ENCODE measurements at regions not wholly inside any gene's neighbourhood (a gene's known extent, or its start where the extent isn't known, plus 50 kb on each side); places are given as distances from the start of the nearest gene placed in this dataset.
"Not testable (repeated sequence)": the region's sequence is repeated elsewhere in the genome, so short reads cannot be mapped to it uniquely, and the experiment has no call there.

DNA sequence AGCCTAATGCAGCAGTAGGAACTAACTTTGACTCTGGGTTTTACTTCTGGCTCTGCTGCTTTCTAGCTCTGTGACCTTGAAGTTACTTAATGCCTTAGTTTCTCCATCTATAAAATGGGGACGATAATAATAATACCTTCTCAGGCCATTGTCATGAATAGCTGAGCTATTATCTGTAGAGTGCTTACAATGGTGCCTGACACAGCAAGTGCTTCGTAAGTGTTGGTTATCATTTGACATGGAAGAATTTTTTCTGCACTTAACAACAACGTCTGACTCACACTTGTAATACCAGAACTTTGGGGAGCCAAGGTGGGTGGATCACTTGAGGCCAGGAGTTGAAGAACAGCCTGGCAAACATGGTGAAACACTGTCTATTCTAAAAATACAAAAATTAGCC, 140.5 kb downstream of the ARL4A start:
- no peaks in the 10 kb centered on the region for H3K36me3 ChIP-seq (ENCODE audit: control insufficient read depth in 1 of 2, insufficient read depth in 2 of 2, low read length in 1 of 2)
- DNase-seq, result no peak
- ATAC-seq (ENCODE audit: low FRiP score), result no peak
- intact Hi-C loops (cut with DNase I), result no loop called here
- 62 to 66% methylated on average over 3 of the region's 3 CpGs for WGBS, 2 donors
- no peaks in the 10 kb centered on the region for H3K27me3 ChIP-seq (ENCODE audit: control insufficient read depth in 1 of 2, insufficient read depth in 2 of 2, low read length in 1 of 2)
- H3K27ac ChIP-seq (ENCODE audit: low read depth in 1 of 2, low read length in 2 of 2), result no peak overlapping the region
- H3K9me3 ChIP-seq (ENCODE audit: control insufficient read depth, low read length), result peaks cover 2% of the 10 kb centered on the region
- H3K4me1 ChIP-seq (ENCODE audit: control insufficient read depth in 1 of 2, insufficient read depth in 2 of 2, low read length in 2 of 2), result peaks cover 0 to 3% of the 10 kb centered on the region in 2 donors
- no peak overlapping the region for H3K4me3 ChIP-seq (ENCODE audit: low read length in 2 of 2)

DNA sequence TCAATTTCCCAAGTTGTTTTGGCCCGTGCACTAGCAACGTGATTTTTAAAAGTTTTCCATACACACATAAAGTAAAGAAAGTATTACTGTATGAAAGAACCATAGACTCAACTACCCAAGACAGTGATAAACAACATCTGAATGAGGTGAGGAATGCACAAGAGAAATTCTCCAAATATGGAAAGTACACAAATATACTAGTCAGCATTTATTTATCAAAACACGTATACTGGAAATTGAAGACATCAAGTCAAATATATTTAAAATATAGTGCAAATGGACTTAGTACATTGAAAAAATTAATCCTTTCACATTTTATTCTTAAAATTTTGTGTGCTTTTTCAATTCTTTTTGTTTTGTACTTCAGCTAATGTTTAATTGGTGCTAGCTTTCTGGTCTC, 143.6 kb downstream of the ARL4A start:
- no peak for DNase-seq
- H3K27me3 ChIP-seq (ENCODE audit: control insufficient read depth in 1 of 2, insufficient read depth in 2 of 2, low read length in 1 of 2), result no peaks in the 10 kb centered on the region
- H3K4me3 ChIP-seq (ENCODE audit: low read length in 2 of 2), result no peak overlapping the region
- H3K9me3 ChIP-seq (ENCODE audit: control insufficient read depth, low read length), result peaks cover 7% of the 10 kb centered on the region
- 70 to 76% methylated on average over 3 of the region's 3 CpGs for WGBS, 2 donors
- intact Hi-C loops (cut with DNase I), result no loop called here
- H3K4me1 ChIP-seq (ENCODE audit: control insufficient read depth in 1 of 2, insufficient read depth in 2 of 2, low read length in 2 of 2), result peaks cover 0 to 3% of the 10 kb centered on the region in 2 donors
- ATAC-seq (ENCODE audit: low FRiP score), result no peak
- no peak overlapping the region for H3K27ac ChIP-seq (ENCODE audit: low read depth in 1 of 2, low read length in 2 of 2)
- H3K36me3 ChIP-seq (ENCODE audit: control insufficient read depth in 1 of 2, insufficient read depth in 2 of 2, low read length in 1 of 2), result no peaks in the 10 kb centered on the region

DNA sequence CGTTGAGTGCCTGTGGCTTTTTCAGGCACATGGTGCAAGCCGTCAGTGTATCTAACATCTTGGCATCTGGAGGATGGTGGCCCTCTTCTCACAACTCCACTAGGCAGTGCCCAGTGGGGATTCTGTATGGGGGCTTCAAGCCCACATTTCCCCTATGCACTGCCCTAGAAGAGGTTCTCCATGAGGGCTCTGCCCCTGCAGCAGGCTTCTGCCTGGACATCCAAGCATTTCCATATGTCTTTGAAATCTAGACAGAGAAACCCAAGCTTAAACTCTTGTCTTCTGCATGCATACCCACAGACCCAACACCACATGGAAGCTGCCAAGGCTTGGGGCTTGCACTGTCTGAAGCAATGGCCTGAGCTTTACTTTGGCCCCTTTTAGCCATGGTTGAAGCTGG, 146.4 kb downstream of the ARL4A start:
- Histone ChIP-seq H3K27ac (ENCODE audit: low read depth in 1 of 2, low read length in 2 of 2) (no peak overlapping the region), H3K27me3 (ENCODE audit: control insufficient read depth in 1 of 2, insufficient read depth in 2 of 2, low read length in 1 of 2) (no peaks in the 10 kb centered on the region), H3K4me1 (ENCODE audit: control insufficient read depth in 1 of 2, insufficient read depth in 2 of 2, low read length in 2 of 2) (no peaks in the 10 kb centered on the region), H3K9me3 (ENCODE audit: control insufficient read depth, low read length) (peaks cover 7% of the 10 kb centered on the region), H3K4me3 (ENCODE audit: low read length in 2 of 2) (no peak overlapping the region), H3K36me3 (ENCODE audit: control insufficient read depth in 1 of 2, insufficient read depth in 2 of 2, low read length in 1 of 2) (no peaks in the 10 kb centered on the region)
- intact Hi-C loops (cut with DNase I), result no loop called here
- 97 to 100% methylated on average over 2 of the region's 2 CpGs for WGBS, 2 donors
- ATAC-seq (ENCODE audit: low FRiP score), result no peak
- DNase-seq, result no peak

DNA sequence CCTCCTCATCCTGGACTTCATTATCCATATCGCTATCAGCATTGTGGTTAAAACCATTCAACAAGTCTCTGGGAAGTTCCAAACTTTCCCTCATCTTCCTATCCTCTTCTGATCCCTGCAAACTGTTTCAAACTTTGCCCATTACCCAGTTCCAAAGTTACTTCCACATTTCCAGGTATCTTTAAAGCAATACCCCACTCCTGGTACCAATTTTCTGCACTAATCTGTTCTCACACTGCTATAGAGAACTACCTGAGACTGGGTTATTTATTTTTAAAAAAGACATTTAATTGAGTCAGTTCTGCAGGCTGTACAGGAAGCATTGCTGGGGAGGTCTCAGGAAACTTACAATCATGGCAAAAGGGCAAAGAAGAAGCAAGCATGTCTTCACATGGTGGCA, 147.3 kb downstream of the ARL4A start:
- Histone ChIP-seq H3K36me3 (ENCODE audit: control insufficient read depth in 1 of 2, insufficient read depth in 2 of 2, low read length in 1 of 2) (no peaks in the 10 kb centered on the region), H3K9me3 (ENCODE audit: control insufficient read depth, low read length) (peaks cover 7% of the 10 kb centered on the region), H3K27ac (ENCODE audit: low read depth in 1 of 2, low read length in 2 of 2) (no peak overlapping the region), H3K4me1 (ENCODE audit: control insufficient read depth in 1 of 2, insufficient read depth in 2 of 2, low read length in 2 of 2) (no peaks in the 10 kb centered on the region), H3K4me3 (ENCODE audit: low read length in 2 of 2) (no peak overlapping the region), H3K27me3 (ENCODE audit: control insufficient read depth in 1 of 2, insufficient read depth in 2 of 2, low read length in 1 of 2) (no peaks in the 10 kb centered on the region)
- intact Hi-C loops (cut with DNase I), result no loop called here
- ATAC-seq (ENCODE audit: low FRiP score) (no peak), DNase-seq (no peak)
- WGBS, 2 donors, result 97 to 98% methylated on average over 1 of the region's 1 CpG

DNA sequence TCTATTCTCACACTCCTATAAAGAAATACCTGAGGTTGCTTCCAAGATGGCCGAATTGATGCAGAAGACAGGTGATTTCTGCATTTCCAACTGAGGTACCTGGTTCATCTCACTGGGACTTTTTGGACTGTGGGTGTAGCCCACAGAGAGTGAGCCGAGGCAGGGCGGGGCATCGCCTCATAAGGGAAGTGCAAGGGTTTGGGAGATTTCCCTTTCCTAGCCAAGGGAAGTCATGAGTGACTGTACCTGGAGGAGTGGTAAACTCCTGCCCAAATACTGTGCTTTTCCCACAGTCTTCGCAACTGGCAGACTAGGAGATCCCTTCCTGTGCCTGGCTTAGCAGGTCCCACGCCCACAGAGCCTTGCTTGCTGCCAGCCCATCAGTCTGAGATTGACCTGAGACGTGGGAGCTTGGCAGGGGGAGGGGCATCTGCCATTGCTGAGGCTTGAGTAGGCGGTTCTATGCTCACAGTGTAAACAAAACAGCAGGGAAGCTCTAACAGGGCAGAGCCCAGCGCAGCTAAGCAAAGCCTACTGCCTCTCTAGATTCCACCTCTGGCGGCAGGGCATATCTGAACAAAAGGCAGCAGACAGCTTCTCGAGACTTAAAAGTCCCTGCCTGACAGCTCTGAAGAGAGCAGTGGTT, 152.2 kb downstream of the ARL4A start:
- Histone ChIP-seq H3K4me1 (ENCODE audit: control insufficient read depth in 1 of 2, insufficient read depth in 2 of 2, low read length in 2 of 2) (no peaks in the 10 kb centered on the region), H3K36me3 (ENCODE audit: control insufficient read depth in 1 of 2, insufficient read depth in 2 of 2, low read length in 1 of 2) (no peaks in the 10 kb centered on the region), H3K9me3 (ENCODE audit: control insufficient read depth, low read length) (peaks cover 1% of the 10 kb centered on the region), H3K27me3 (ENCODE audit: control insufficient read depth in 1 of 2, insufficient read depth in 2 of 2, low read length in 1 of 2) (no peaks in the 10 kb centered on the region), H3K4me3 (ENCODE audit: low read length in 2 of 2) (no peak overlapping the region), H3K27ac (ENCODE audit: low read depth in 1 of 2, low read length in 2 of 2) (no peak overlapping the region)
- DNase-seq (no peak), ATAC-seq (ENCODE audit: low FRiP score) (no peak)
- intact Hi-C loops (cut with DNase I), result no loop called here
- WGBS, 2 donors, result 67 to 69% methylated on average over 10 to 11 of the region's 11 CpGs

DNA sequence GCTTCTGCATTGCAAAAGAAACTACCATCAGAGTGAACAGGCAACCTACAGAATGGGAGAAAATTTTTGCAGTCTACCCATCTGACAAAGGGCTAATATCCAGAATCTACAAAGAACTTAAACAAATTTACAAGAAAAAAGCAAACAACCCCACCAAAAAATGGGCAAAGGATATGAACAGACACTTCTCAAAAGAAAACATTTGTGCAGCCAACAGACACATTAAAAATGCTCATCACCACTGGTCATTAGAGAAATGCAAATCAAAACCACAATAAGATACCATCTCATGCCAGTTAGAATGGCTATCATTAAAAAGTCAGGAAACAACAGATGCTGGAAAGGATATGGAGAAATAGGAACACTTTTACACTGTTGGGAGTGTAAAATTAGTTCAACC, 157.3 kb downstream of the ARL4A start:
- H3K4me1 ChIP-seq (ENCODE audit: control insufficient read depth in 1 of 2, insufficient read depth in 2 of 2, low read length in 2 of 2); H3K4me3 ChIP-seq (ENCODE audit: low read length in 2 of 2); H3K9me3 ChIP-seq (ENCODE audit: control insufficient read depth, low read length); intact Hi-C loops (cut with DNase I); DNase-seq; H3K36me3 ChIP-seq (ENCODE audit: control insufficient read depth in 1 of 2, insufficient read depth in 2 of 2, low read length in 1 of 2); H3K27ac ChIP-seq (ENCODE audit: low read depth in 1 of 2, low read length in 2 of 2); ATAC-seq (ENCODE audit: low FRiP score); H3K27me3 ChIP-seq (ENCODE audit: control insufficient read depth in 1 of 2, insufficient read depth in 2 of 2, low read length in 1 of 2): not testable (repeated sequence)

DNA sequence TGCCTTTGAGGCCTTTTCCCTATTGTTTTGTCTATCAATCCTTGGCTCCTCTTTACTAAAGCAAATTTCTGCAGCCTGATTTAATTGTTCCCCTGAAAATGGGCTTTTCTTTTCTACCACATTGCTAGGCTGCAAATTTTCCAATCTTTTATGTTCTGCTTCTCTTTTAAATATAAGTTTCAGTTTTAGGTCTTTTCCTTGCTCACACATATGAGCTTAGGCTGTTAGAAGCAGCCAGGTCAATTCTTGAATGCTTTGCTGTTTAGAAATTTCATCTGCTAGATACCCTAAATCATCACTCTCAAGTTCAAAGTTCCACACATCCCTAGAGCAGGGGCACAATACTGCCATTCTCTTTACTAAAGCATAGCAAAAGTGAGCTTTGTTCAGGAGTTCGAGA, 159.6 kb downstream of the ARL4A start:
- Histone ChIP-seq H3K9me3 (ENCODE audit: control insufficient read depth, low read length) (peaks cover 8% of the 10 kb centered on the region), H3K4me3 (ENCODE audit: low read length in 2 of 2) (no peak overlapping the region), H3K36me3 (ENCODE audit: control insufficient read depth in 1 of 2, insufficient read depth in 2 of 2, low read length in 1 of 2) (no peaks in the 10 kb centered on the region), H3K27ac (ENCODE audit: low read depth in 1 of 2, low read length in 2 of 2) (no peak overlapping the region), H3K27me3 (ENCODE audit: control insufficient read depth in 1 of 2, insufficient read depth in 2 of 2, low read length in 1 of 2) (no peaks in the 10 kb centered on the region), H3K4me1 (ENCODE audit: control insufficient read depth in 1 of 2, insufficient read depth in 2 of 2, low read length in 2 of 2) (no peaks in the 10 kb centered on the region)
- intact Hi-C loops (cut with DNase I), result no loop called here
- DNase-seq (no peak), ATAC-seq (ENCODE audit: low FRiP score) (no peak)
- 89 to 91% methylated on average over 1 of the region's 1 CpG for WGBS, 2 donors

DNA sequence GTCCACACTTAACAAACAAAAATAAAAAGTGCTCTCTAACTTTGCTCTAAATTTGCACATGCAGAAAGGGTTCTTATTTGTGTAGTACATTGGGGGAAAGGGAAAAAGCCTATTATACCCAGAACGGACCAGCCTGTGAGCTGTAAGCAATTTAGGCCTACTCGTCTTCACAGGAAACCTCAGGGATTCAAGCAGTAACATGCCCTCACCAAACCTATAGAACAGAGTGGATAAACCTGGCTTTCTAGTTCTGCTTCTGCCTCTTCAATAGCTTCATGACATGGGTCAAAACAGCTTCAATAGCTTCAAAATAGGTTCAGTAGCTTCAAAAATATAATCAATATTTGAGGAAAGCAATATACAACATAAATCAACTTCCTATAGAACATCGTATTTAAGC, 163.7 kb downstream of the ARL4A start:
- no peak overlapping the region for H3K27ac ChIP-seq (ENCODE audit: low read depth in 1 of 2, low read length in 2 of 2)
- H3K4me1 ChIP-seq (ENCODE audit: control insufficient read depth in 1 of 2, insufficient read depth in 2 of 2, low read length in 2 of 2), result no peaks in the 10 kb centered on the region
- H3K9me3 ChIP-seq (ENCODE audit: control insufficient read depth, low read length), result peaks cover 5% of the 10 kb centered on the region
- no peak overlapping the region for H3K4me3 ChIP-seq (ENCODE audit: low read length in 2 of 2)
- intact Hi-C loops (cut with DNase I), result no loop called here
- no peak for DNase-seq
- H3K27me3 ChIP-seq (ENCODE audit: control insufficient read depth in 1 of 2, insufficient read depth in 2 of 2, low read length in 1 of 2), result no peaks in the 10 kb centered on the region
- no peak for ATAC-seq (ENCODE audit: low FRiP score)
- 87 to 93% methylated on average over 3 of the region's 3 CpGs for WGBS, 2 donors
- H3K36me3 ChIP-seq (ENCODE audit: control insufficient read depth in 1 of 2, insufficient read depth in 2 of 2, low read length in 1 of 2), result no peaks in the 10 kb centered on the region

DNA sequence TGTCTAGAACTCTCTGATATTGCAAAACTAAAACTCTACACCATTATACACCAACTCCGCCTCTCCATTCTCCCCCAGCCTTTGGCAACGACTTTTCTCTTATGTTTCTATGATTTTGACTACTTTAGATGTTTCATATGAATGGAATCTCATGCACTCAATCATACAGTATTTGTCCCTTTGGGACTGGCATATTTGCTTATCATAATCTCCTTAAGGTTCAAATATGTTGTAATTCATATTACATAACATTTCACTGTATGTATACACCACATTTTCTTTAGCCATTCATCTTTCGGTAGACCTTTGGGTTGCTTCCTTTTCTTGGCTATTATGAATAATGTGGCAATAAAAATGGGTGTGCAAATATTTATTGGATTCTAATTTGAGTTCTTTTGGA, 164.4 kb downstream of the ARL4A start:
- DNase-seq (no peak), ATAC-seq (ENCODE audit: low FRiP score) (no peak)
- H3K9me3 ChIP-seq (ENCODE audit: control insufficient read depth, low read length), result no peaks in the 10 kb centered on the region
- no peaks in the 10 kb centered on the region for H3K36me3 ChIP-seq (ENCODE audit: control insufficient read depth in 1 of 2, insufficient read depth in 2 of 2, low read length in 1 of 2)
- H3K27me3 ChIP-seq (ENCODE audit: control insufficient read depth in 1 of 2, insufficient read depth in 2 of 2, low read length in 1 of 2), result no peaks in the 10 kb centered on the region
- intact Hi-C loops (cut with DNase I), result no loop called here
- no peak overlapping the region for H3K4me3 ChIP-seq (ENCODE audit: low read length in 2 of 2)
- 75 to 84% methylated on average over 3 of the region's 3 CpGs for WGBS, 2 donors
- H3K27ac ChIP-seq (ENCODE audit: low read depth in 1 of 2, low read length in 2 of 2), result no peak overlapping the region
- no peaks in the 10 kb centered on the region for H3K4me1 ChIP-seq (ENCODE audit: control insufficient read depth in 1 of 2, insufficient read depth in 2 of 2, low read length in 2 of 2)
